ENCODE measurements at regions not wholly inside any gene's neighbourhood (a gene's known extent, or its start where the extent isn't known, plus 50 kb on each side); places are given as distances from the start of the nearest gene placed in this dataset.

- Histone ChIP-seq H3K4me3 (no peak overlapping the region), H3K36me3 (no peaks in the 10 kb centered on the region), H3K9me3 (no peaks in the 10 kb centered on the region), H3K27me3 (no peaks in the 10 kb centered on the region), H3K4me1 (no peaks in the 10 kb centered on the region), H3K27ac (no peak overlapping the region)
- WGBS, 2 donors = 57 to 78% methylated on average over 1 of the region's 1 CpG
- no peak for TF ChIP-seq CTCF (IDR thresholded peaks at IDR 0.05)
- no peak for ATAC-seq
- intact Hi-C loops (cut with DNase I) = no loop called here
- no peak for FAIRE-seq
- DNase-seq = no peak
These were observed 799.0 kb upstream of the TYRP1 start for GRCh38 chr9:11894136-11894535.

DNA sequence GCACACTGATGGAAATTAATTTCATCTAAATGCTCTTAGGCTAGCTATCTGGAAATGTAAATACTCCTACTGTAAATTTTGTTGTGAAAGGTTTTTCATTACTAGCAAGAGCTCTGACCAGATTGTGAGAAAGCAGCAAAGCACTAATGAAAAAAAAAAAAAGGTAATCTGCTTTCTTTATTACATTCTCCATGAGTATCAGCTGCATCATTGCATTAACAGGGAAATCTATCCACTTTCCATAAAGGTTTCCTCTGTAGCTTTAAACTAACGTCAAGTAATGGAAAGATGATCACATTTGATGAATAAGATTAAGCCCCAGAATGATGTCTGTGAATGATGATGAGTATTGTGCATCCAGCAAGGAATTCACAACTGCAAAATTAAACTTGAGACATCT, 790.6 kb upstream of the TYRP1 start:
- WGBS, 2 donors = 32 to 40% methylated on average over 1 of the region's 1 CpG

DNA sequence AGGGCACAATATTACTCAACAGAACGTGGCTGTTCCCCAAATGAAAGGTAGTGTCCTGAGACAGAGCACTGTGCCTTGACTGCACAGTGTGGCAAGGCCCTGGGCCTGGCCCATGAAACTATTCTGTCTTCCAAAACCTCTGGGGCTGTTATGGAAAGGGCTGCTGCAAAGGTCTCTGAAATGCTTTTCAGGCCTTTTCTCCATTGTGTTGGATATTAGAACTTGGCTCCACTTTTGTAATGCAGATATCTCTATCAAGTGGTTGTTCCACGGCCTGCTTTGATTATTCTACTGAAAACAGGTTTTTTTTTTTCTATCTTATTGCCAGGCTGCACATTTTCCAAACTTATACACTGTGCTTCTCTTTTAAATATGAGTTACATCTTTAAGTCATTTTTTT, 777.5 kb upstream of the TYRP1 start:
- Histone ChIP-seq H3K27me3 (no peaks in the 10 kb centered on the region), H3K4me3 (no peak overlapping the region), H3K27ac (no peak overlapping the region), H3K9me3 (no peaks in the 10 kb centered on the region), H3K4me1 (no peaks in the 10 kb centered on the region), H3K36me3 (no peaks in the 10 kb centered on the region)
- ATAC-seq = no peak
- TF ChIP-seq CTCF (IDR thresholded peaks at IDR 0.05) = no peak
- no peak for DNase-seq
- intact Hi-C loops (cut with DNase I) = no loop called here
- no peak for FAIRE-seq
- 35 to 52% methylated on average over 2 of the region's 2 CpGs for WGBS, 2 donors

More for the DNA sequence above, 790.6 kb upstream of the TYRP1 start:
- H3K4me3 ChIP-seq = no peak overlapping the region
- H3K36me3 ChIP-seq = no peaks in the 10 kb centered on the region
- no peaks in the 10 kb centered on the region for H3K27me3 ChIP-seq
- ATAC-seq = no peak
- FAIRE-seq = no peak
- H3K9me3 ChIP-seq = no peaks in the 10 kb centered on the region
- no peak for DNase-seq
- H3K27ac ChIP-seq = no peak overlapping the region
- H3K4me1 ChIP-seq = no peaks in the 10 kb centered on the region
- intact Hi-C loops (cut with DNase I) = no loop called here
- no peak for TF ChIP-seq CTCF (IDR thresholded peaks at IDR 0.05)

- H3K4me3 ChIP-seq = no peak overlapping the region
- H3K27me3 ChIP-seq = no peaks in the 10 kb centered on the region
- TF ChIP-seq CTCF (IDR thresholded peaks at IDR 0.05) = no peak
- peak in 1 of 6 donors; percentile 65 for DNase-seq
- H3K4me1 ChIP-seq = no peaks in the 10 kb centered on the region
- FAIRE-seq = no peak
- no peak for ATAC-seq
- 81 to 87% methylated on average over 17 of the region's 17 CpGs for WGBS, 2 donors
- H3K36me3 ChIP-seq = no peaks in the 10 kb centered on the region
- intact Hi-C loops (cut with DNase I) = no loop called here
- no peaks in the 10 kb centered on the region for H3K9me3 ChIP-seq
- no peak overlapping the region for H3K27ac ChIP-seq
These were observed 764.3 kb upstream of the TYRP1 start for GRCh38 chr9:11928871-11929321.

DNA sequence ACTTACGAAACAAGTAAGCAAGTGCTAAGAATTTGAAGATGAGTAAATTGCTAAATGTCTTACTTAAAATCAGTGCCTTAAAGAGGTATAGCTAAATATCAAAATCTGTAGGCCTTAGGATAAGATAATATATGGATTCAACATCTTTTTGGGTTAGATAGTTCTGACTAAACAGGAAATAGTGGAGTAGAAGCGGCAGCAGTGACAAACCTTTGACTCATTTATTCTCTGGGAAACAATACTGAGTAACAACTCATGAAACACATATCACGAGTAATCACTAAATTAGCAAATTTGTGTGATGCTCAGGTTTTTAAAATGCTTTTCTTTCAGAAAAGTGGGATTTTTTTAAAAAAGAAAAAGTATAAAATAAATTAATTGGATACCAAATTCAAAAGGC, 762.1 kb upstream of the TYRP1 start:
- DNase-seq (no peak), FAIRE-seq (no peak), ATAC-seq (no peak)
- Histone ChIP-seq H3K9me3 (no peaks in the 10 kb centered on the region), H3K4me1 (no peaks in the 10 kb centered on the region), H3K36me3 (no peaks in the 10 kb centered on the region), H3K27me3 (no peaks in the 10 kb centered on the region), H3K27ac (no peak overlapping the region), H3K4me3 (no peak overlapping the region)
- 72 to 81% methylated on average over 3 of the region's 3 CpGs for WGBS, 2 donors
- no peak for TF ChIP-seq CTCF (IDR thresholded peaks at IDR 0.05)
- intact Hi-C loops (cut with DNase I) = no loop called here

Measured in pancreas (tissue), 10 donors.